Ecto neural progenitor cell (in vitro differentiated cells): ENCODE measurements at regions not wholly inside any gene's neighbourhood (a gene's known extent, or its start where the extent isn't known, plus 50 kb on each side); places are given as distances from the start of the nearest gene placed in this dataset.
"Not testable (repeated sequence)": the region's sequence is repeated elsewhere in the genome, so short reads cannot be mapped to it uniquely, and the experiment has no call there.

Experiments used
- DNase-seq: peaks from one replicate; pipeline ENCODE4 v3.0.0-alpha.2; 2018; ENCODE audit warnings: low spot score

- DNase-seq: no peak
Observed at GRCh38 chr18:57953883-57954282, 90.1 kb upstream of the NEDD4L start.

GRCh38 chr18:57951999-57952774 lies 91.8 kb upstream of the NEDD4L start:
- no peak for DNase-seq

- no peak for DNase-seq
Observed at GRCh38 chr18:57951117-57951796, 92.8 kb upstream of the NEDD4L start.

GRCh38 chr18:57950542-57950941 lies 93.5 kb upstream of the NEDD4L start:
- no peak for DNase-seq

GRCh38 chr18:57949335-57949734 lies 94.7 kb upstream of the NEDD4L start:
- not testable (repeated sequence) for DNase-seq

DNA sequence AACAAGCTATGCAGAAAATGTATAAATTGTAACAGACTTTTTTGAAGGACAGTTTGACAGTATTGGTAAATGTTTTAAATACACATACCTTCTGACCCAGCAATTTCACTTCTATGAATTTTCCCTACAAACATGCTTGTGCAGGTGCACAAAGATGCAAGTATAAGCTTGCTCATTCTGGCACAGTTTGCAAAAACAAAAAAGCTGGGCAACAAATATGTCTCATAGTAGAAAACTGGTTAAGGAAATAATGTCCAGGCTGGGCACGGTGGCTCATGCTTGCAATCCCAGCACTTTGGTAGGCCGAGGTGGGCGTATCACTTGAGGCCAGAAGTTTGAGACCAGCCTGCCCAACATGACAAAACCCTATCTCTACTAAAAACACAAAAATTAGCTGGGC lies 96.9 kb upstream of the NEDD4L start:
- no peak for DNase-seq

DNA sequence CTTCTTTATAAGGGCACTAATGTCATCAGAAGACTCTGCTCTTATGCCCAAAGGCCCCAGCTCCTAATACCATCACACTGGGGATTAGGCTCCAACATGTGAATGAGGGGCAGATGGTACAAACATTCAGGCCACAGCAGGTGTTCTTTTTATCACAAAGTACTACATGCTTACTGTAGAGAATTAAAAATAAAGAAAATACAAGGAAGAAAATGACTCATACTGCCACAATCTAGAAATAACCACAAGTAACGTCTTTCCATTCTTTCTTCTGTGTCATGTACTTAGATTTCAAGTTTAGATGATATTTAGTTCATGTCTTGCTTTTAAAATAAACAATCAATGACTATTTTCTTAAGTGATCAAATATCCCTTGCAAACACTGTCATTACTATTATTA lies 100.3 kb upstream of the NEDD4L start:
- DNase-seq: no peak

- DNase-seq: no peak
Observed at GRCh38 chr18:57942493-57942892, 101.5 kb upstream of the NEDD4L start.

- DNase-seq: no peak
Observed at GRCh38 chr18:57941841-57942489, 102.1 kb upstream of the NEDD4L start.

GRCh38 chr18:57940166-57940660 lies 103.8 kb upstream of the NEDD4L start:
- DNase-seq: no peak

- not testable (repeated sequence) for DNase-seq
Observed at GRCh38 chr18:57934375-57934774, 109.7 kb upstream of the NEDD4L start.

DNA sequence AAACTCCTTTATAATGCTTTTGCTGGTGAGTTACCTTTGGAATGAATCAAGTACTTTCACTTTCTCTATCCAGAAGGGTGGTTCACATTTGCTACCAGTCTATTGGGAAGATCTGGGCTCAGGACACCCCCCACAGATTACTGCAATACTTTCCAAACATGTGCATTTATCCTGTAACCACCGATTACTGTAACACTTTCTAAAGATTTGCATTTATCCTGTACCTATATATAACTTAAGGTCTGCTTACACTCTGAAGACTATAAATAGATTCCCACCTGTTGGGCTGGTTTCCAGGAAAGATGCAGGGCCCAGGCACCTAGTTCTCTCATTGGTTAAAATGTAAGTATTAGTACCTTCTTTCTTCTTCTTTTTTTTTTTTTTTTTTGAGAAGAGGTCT lies 113.0 kb upstream of the NEDD4L start:
- DNase-seq: no peak

- DNase-seq: no peak
Observed at GRCh38 chr18:57930476-57930875, 113.5 kb upstream of the NEDD4L start.

DNA sequence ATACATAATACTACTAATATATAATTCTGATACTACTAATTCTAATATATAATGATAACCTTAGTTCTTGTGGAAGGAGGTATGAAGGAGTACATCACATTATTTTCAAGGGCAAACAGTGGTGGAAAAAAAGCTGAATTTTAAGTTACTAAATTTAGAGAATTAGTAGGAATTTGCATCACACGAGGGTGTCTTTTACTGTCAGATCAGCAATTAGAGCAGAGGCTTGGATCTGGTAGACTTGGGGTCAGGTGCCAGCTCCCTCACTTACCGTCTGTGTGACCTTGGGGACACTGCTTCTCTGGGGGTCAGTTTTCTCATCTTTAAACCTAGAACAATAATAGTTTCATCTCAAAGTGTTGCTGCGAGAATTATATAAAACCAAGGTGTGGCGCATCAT lies 114.1 kb upstream of the NEDD4L start:
- DNase-seq: no peak

- no peak for DNase-seq
Observed at GRCh38 chr18:57928466-57928865, 115.6 kb upstream of the NEDD4L start.

DNA sequence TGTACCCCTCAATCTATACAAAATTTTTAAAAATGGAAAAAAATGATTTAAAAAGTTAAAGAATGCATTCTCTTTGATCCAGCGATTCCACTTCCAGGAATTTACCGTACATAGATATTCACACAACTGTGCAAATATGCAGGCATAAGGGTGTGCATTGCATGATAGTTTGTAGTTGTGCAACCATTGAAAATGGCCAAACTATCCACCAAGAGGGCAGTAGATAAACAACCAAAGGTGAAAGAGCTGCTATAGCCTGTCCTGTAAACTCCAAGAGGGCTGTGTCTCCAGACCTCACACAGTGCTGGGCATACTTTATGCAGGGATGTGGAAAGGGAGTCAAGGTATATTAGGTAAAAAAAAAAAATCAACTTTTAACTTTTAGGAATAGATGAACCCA lies 116.5 kb upstream of the NEDD4L start:
- no peak for DNase-seq

GRCh38 chr18:57925706-57926105 lies 118.3 kb upstream of the NEDD4L start:
- no peak for DNase-seq

DNA sequence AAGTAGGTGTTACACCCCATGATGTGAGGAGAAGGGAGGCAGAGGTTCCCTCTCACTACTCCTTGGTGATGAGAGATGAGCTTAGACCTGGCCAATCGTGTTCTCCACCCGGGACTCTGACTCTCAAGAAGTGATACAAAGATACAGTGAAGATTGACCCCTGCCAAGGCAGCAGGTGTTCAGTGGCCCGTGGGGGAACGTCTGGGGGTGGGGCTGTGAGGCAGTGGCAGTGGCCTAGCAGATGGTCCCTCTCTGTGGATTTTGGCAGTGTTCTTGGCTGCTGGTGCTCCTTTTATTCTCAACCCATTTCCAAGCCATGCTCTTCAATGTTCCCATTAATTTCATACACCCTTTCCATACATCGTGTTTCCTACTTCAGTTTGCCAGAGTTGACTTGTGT lies 120.4 kb upstream of the NEDD4L start:
- DNase-seq: no peak

DNA sequence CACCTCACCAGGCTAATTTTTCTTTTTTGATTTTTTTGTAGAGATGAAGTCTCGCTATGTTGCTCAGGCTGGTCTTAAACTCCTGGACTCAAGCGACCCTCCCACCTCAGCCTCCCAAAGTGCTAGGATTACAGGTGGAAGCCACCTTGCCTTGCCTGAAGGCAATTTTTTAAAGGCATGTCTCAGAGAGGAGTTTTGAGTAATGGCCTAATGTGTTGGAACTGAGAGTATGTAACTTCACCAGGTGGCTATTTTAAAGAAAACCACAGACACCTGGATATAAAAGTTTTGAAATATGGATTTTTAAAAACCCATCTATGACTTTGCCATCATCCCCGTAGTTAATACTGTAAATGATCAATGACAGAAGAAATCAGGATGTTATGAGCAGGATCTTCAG lies 119.8 kb upstream of the ATP8B1 start:
- no peak for DNase-seq

DNA sequence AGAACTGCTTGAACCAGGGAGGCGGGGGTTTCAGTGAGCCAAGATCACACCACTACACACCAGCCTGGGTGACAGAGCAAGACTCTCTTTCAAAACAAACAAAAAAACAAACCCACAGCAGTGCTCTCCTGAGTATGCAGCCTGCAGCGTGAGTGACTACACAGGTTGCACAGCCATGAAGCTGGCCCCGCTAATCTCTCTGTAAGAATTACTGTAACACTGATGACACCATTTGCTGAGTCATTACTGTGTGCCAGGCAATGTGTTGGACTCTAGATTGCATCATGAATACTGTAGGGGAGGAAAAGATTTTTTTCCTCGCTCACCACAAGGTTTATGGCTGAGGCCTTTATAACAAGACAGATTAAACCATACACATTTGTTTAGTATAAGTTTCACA lies 118.6 kb upstream of the ATP8B1 start:
- DNase-seq: no peak

- no peak for DNase-seq
Observed at GRCh38 chr18:57920036-57920435, 116.9 kb upstream of the ATP8B1 start.

DNA sequence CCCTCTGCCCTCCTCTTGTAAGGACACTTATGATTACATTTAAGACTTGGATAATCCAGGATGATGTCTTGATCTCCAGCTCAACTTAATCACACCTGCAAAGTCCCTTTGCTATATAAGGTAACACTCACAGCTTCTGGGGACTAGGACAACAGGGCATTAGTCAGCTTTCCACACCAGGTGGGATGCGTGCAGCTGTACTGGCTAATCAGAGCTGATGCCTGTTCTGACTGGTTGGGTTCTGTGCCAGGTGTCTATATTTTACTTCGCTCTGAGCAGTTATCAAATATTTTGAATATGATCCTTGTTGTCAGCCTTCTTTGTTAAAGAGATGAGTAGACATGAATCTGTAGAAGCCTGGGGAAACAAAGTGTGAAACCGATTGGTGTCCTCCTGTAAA lies 115.5 kb upstream of the ATP8B1 start:
- no peak for DNase-seq

GRCh38 chr18:57916684-57917083 lies 113.6 kb upstream of the ATP8B1 start:
- no peak for DNase-seq
